ENCODE measurements at regions not wholly inside any gene's neighbourhood (a gene's known extent, or its start where the extent isn't known, plus 50 kb on each side); places are given as distances from the start of the nearest gene placed in this dataset.

DNA sequence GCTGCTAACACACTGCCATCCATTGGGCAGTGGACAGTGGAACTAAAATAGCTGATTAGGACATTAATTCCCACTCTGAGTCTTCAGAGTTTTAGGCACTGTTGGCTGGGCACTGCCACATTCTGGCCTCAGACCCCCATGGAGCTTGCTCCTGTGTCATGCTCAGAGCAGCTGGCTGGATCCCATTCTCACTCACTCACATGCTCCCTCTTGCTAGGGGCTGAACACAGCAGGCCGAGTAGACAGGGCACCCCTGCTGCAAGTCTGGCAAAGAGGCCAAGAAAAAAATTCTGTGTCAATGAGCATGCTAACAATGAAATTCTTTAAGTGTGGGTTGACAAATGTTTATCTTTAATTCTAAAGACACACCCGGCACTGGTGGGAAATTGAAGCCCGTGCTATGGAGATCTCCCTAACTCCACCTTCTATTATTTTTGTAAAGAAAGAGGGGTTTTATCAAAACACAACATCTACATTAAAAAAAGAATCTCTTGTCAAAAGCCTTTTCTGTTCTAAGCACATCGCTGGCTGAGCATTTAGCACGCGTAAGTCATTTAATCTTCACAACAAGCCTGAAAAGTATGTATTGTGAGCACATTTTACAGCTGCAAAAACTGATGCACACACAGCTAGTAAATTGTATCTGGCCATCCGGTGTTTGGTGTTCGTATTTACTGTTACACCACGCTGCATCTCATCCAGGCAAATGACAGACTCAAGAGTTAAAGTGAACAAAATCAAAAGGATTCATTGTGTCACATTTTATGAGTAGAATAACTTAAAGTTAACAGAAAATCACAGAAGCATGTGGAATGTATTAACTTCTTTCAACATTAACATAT, 362.1 kb downstream of the PLOD2 start:
- Histone ChIP-seq H3K27me3 (no peaks in the 10 kb centered on the region), H3K4me3 (no peak overlapping the region), H3K36me3 (no peaks in the 10 kb centered on the region), H3K4me1 (no peaks in the 10 kb centered on the region), H3K27ac (no peak overlapping the region), H3K9me3 (no peaks in the 10 kb centered on the region)
- TF ChIP-seq, protein P1, sequence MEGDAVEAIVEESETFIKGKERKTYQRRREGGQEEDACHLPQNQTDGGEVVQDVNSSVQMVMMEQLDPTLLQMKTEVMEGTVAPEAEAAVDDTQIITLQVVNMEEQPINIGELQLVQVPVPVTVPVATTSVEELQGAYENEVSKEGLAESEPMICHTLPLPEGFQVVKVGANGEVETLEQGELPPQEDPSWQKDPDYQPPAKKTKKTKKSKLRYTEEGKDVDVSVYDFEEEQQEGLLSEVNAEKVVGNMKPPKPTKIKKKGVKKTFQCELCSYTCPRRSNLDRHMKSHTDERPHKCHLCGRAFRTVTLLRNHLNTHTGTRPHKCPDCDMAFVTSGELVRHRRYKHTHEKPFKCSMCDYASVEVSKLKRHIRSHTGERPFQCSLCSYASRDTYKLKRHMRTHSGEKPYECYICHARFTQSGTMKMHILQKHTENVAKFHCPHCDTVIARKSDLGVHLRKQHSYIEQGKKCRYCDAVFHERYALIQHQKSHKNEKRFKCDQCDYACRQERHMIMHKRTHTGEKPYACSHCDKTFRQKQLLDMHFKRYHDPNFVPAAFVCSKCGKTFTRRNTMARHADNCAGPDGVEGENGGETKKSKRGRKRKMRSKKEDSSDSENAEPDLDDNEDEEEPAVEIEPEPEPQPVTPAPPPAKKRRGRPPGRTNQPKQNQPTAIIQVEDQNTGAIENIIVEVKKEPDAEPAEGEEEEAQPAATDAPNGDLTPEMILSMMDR (IDR thresholded peaks at IDR 0.05), result no peak
- intact Hi-C loops (cut with DNase I), result no loop called here
- ATAC-seq, result no peak
- no peak for DNase-seq

DNA sequence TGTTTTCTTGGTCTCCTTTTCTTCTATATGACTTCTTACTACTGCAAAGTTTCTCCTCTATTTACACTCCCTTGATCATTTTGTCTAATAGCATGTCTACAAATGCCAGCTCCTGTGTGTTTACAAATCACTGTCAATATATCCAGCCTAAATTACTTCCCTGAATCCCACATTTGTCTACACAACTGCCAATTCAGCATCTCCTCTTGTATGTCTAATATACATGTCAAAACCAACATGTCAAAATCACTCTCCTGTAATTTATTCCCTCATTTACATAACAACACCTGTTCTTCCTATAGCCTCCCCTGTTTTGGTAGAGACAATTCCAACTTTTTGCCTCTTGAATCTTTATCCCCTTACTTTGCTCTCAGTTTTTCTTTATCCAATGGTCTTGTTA, 359.3 kb downstream of the PLOD2 start:
- ATAC-seq (no peak), DNase-seq (no peak)
- TF ChIP-seq, protein P1 (IDR thresholded peaks at IDR 0.05), result no peak
- Histone ChIP-seq H3K9me3 (no peaks in the 10 kb centered on the region), H3K36me3 (no peaks in the 10 kb centered on the region), H3K27ac (no peak overlapping the region), H3K27me3 (no peaks in the 10 kb centered on the region), H3K4me3 (no peak overlapping the region), H3K4me1 (no peaks in the 10 kb centered on the region)
- intact Hi-C loops (cut with DNase I), result no loop called here

DNA sequence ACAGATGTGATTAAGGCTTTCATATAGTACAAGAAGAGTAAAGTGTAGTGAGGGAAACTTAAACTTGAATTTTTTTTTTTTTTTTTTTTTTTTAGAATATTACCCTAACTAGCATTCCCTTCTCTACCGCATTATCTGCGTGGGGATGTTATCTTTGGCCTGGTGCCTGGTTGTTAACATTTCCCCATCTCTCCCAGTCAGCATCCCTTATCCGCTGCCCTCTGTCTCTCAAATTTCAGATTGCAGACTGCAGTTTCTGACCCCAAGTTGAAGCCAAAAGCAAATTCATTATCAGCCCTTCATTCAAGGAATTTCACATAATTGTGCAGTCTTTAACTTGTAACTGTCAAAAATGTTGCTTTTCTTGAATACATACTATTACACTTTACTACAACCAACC, 353.0 kb downstream of the PLOD2 start:
- Histone ChIP-seq H3K4me1 (no peaks in the 10 kb centered on the region), H3K36me3 (no peaks in the 10 kb centered on the region), H3K9me3 (no peaks in the 10 kb centered on the region), H3K27me3 (no peaks in the 10 kb centered on the region), H3K4me3 (no peak overlapping the region), H3K27ac (no peak overlapping the region)
- TF ChIP-seq, protein P1 (IDR thresholded peaks at IDR 0.05), result no peak
- DNase-seq (no peak), ATAC-seq (no peak)
- intact Hi-C loops (cut with DNase I), result no loop called here

DNA sequence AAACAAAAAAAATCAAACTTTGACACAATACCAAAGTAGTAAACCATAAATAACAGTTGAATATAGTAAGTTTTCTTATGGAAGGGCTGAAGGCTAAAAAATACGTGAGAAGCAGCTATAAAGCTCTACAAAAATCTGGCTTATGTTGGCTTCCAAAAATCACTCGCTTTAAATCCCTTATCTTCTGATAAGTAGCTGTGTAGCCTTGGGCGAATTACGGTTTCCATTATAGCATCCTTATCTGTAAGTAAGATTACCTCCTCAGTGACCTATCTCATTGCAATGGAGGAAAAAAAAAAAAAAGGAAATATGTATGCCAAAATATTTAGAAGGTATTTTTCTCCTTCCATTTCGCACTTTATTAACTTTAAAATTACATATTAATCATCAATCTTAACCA, 348.6 kb downstream of the PLOD2 start:
- Histone ChIP-seq H3K4me1 (no peaks in the 10 kb centered on the region), H3K36me3 (no peaks in the 10 kb centered on the region), H3K4me3 (no peak overlapping the region), H3K9me3 (no peaks in the 10 kb centered on the region), H3K27ac (no peak overlapping the region), H3K27me3 (no peaks in the 10 kb centered on the region)
- intact Hi-C loops (cut with DNase I), result no loop called here
- TF ChIP-seq, protein P1 (IDR thresholded peaks at IDR 0.05), result no peak
- DNase-seq (no peak), ATAC-seq (no peak)

DNA sequence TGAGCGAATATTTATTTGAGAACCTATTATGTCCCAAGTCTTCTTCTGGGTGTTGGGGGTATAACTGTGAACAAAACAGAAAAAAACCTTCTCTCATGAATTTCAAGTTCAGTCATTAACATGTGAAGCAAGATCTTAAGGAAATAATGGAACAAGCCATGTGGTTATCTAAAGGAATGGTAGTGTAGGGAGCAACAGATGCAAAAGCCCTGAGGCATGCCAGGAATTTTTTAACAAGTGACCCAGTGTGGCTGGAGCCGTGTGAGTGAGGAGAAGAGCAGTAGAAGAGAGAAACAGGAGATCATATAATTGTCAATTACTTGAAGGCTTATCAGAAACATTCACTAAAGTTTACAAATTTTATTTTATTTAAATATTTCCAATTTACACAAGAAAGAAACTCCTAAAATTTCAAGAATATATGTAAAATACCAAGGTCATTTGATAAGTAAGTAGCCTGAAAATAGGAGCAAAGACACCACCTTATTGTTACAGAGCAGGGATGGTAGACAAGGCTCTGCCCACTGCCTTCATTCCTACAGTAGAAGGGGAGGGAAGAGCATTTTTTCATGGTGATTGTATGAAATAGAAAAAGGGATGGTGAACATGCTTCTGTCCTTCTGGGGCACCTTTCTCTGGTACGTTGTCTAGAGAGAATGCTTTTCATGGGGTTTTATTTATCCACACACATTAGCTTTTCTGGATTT, 345.1 kb downstream of the PLOD2 start:
- ATAC-seq (no peak), DNase-seq (no peak)
- H3K36me3 ChIP-seq, result no peaks in the 10 kb centered on the region
- TF ChIP-seq, protein P1 (IDR thresholded peaks at IDR 0.05), result no peak
- peaks cover 0 to 2% of the 10 kb centered on the region in 2 donors for H3K9me3 ChIP-seq
- H3K4me1 ChIP-seq, result no peaks in the 10 kb centered on the region
- intact Hi-C loops (cut with DNase I), result no loop called here
- H3K27me3 ChIP-seq, result no peaks in the 10 kb centered on the region
- no peak overlapping the region for H3K27ac ChIP-seq
- no peak overlapping the region for H3K4me3 ChIP-seq

Measured in left lung (tissue), 4 donors.